ENCODE measurements at regions not wholly inside any gene's neighbourhood (a gene's known extent, or its start where the extent isn't known, plus 50 kb on each side); places are given as distances from the start of the nearest gene placed in this dataset.
"Not testable (repeated sequence)": the region's sequence is repeated elsewhere in the genome, so short reads cannot be mapped to it uniquely, and the experiment has no call there.

- DNase-seq (ENCODE audit: low spot score): no peak
Measured at GRCh38 chr3:11898611-11899325, 52.1 kb upstream of the TAMM41 start.

DNA sequence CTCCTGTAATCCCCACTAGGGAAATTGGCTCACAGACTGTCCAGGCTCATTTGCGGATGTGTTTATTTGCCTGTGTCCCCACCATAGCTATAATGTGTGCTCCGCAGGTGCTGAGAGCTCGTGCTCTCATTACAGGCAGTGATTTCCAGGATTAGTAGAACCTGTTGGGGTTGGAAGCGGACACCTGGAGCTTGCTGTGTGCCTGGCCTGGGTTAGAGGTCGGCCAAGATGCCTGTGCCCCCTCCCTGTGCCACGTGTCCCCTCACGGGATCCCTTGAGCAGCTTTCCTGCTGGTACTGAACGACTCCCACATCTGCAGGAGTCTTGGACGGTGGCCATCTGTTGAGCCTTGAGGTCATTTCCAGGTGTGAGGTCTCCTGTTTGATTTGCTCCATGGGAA is 52.7 kb upstream of the TAMM41 start:
- DNase-seq (ENCODE audit: low spot score): not testable (repeated sequence)

GRCh38 chr3:11899826-11900225 is 53.1 kb upstream of the TAMM41 start:
- no peak for DNase-seq (ENCODE audit: low spot score)

GRCh38 chr3:11900824-11901223 is 54.1 kb upstream of the TAMM41 start:
- DNase-seq (ENCODE audit: low spot score): no peak

DNA sequence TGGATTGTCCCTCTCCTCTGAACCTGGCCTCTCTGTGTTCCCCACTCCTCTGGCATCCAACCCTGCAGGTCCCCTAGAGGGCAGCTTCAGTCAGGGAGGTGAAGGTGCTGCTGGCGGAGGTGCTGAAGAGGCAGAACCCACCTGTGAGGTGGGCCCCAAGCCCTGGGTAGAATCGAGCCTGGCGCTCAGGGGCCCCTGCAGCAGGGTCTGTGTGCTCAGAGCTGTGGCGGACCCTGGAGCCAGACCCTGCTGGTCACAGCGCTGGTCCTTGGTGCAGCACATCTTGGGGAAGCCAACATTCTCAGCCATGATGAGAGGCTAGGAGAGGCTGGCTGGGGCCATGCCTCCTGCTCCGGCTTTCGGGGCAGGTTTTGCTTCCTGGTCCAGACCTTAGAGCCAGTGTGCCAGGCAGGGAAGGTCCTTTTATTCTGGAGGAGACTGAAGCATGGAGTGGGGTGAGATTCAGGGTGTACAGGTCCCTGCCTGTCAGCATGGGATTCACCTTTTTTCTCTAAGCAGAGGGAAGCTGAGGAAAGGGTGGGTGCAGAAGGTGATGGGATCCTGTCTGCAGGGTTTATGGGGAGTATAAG is 54.7 kb upstream of the TAMM41 start:
- no peak for DNase-seq (ENCODE audit: low spot score)

- no peak for DNase-seq (ENCODE audit: low spot score)
Measured at GRCh38 chr3:11903047-11903446, 56.4 kb upstream of the TAMM41 start.

DNA sequence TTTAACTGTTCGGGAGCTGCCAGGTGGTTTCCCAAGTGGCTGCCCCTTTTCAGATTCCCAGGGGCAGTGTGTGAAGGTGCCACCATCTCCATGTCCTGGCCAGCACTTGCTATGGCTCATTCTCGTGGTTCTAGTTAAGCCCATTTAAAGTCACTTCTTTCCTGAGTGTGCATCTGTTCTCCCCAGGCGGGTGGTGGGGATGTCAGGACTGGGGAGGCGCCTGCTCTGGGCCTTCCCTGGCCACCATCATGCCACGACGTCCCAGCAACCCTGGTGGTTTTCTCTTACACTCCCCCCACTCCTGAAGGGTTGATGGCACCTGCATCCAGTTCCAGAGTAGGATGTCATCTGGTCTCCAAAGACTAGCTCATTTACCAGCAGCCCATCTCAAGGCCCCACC is 56.8 kb upstream of the TAMM41 start:
- DNase-seq (ENCODE audit: low spot score): no peak

- DNase-seq (ENCODE audit: low spot score): no peak
Measured at GRCh38 chr3:11904157-11904556, 57.5 kb upstream of the TAMM41 start.

DNA sequence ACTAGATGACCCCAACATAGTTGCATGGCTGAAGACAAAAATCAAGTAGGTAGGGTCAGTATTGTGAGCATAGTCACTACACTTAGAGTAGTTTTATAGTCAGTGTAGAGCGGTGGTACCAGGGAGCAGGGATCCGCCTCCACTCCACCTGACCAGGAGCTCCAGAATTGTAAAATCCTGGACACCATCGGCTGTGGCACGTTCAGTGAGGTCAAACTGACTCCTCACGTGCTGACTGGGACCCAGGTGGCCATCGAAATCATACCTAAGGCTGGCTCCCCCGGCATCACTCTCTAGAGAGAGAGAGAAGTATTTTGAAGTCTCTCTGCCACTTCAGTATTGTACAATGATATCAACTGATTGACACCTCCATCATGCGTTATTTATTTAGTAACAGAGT is 59.7 kb upstream of the TAMM41 start:
- no peak for DNase-seq (ENCODE audit: low spot score)

- no peak for DNase-seq (ENCODE audit: low spot score)
Measured at GRCh38 chr3:11907667-11908660, 61.3 kb upstream of the TAMM41 start.

DNA sequence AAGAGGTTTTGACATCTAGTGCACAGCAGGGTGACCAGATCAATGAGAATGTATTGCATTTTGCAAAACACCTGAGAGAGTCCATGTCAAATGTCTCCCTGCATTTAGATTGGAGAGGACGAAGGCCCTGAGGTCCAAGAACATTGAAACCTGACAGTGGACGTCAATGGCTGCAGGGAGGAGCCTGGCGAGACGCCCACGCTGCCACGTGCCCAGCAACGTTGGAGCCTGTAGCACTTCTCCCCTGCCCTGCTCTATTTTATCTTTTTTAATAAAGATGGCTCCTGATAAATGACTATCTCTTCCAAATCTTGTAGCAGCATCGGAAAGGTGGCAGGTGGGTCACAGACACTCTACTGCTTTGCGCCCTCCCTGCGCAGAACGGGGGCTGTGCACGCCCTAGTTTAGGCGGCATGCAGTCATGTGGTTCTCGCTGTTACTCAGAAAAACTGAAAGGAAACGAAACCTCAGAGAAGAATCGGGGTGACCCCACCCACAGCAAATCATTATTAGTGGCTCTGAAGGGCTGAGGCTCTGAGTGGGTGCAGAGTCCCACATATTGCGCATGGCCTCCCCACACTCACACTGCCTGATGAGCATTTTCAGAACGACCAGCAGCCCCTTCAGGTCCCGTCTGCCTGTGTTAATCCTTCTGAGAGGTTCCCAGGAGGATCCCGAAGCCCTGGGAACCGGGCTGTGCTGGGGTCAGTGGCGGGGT is 62.5 kb upstream of the TAMM41 start:
- no peak for DNase-seq (ENCODE audit: low spot score)

DNA sequence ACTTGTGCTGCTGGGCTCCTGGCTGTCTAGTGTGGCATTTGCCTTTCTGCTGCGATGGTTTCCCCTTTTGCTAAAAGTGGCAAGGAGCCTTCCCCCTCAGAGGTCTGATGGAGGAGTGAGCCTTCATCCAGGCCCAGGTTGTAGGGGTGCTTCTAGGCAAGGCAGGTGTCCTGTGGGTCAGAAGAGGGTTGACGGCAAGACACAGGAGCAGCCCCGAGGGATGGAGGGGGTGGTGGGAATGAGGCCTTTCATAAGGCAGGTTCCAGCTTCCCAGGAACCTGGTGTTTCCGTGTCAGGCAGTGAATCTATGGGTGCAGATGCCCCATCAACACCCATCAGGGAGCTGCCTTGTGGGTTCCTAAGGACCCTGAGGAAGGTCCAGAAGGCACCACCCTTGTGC is 63.0 kb upstream of the TAMM41 start:
- no peak for DNase-seq (ENCODE audit: low spot score)

DNA sequence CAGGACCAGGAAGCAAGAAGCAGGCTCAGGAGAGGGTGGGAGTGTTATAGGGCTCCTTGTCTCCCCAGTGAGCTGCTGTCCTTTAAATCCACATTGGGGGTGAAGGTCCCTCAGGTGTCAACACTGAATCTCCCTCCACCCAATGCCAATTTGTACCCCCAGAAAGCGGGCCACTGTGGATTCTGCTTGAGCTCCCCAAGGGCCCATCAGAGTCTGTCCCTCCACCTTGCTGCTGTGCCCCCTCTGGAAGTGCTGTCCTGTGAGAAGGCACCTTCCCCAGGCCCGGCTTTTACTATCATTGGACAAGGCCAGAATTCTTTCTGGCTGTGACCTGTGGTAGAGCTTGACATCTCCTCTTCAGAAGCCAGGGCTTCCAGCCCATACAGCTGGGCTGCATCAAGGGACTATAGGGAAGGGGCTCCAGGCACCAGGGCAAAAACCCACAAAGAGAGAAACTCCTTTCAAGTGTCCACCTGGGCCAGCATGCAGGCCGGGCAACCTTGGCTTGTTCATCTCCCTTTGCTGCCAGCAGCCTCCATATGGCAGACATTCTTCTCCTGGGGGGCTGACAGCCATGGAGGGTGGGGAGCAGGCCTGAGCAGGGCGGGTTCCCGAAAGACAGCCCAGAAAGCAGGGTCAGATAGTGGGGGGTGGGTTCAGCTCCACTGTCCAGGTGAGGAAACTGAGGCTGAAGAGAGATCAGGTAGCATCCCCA is 63.7 kb upstream of the TAMM41 start:
- not testable (repeated sequence) for DNase-seq (ENCODE audit: low spot score)

DNA sequence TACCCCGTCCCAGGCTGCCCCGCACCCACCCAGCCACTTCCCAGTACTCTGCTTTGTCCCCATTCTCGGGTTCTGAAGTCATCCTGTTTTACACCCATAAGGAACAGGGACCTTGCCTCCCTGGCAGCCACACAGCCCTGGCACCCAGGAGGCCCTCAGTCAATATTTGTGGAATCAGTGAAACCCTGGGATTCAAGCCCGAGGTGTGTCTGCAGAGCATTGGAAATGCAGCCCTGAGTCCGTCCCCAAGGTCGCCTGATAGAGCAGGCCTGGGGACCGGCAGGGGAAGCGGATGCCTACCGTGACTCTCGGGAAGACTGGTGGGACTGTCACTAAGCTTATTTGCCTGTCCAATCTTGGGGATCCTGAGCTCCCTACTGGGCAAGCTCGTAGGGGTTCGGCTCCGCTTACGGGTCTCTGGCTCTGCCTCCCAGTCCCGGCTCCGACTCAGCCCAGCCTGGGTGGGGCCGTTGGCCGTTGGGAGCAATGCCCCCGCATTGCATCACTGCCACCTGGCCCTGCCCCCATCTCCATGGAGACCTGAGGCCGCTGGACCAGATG is 64.4 kb upstream of the TAMM41 start:
- no peak for DNase-seq (ENCODE audit: low spot score)

GRCh38 chr3:11911887-11912286 is 65.2 kb upstream of the TAMM41 start:
- not testable (repeated sequence) for DNase-seq (ENCODE audit: low spot score)

GRCh38 chr3:11913316-11913715 is 66.6 kb upstream of the TAMM41 start:
- DNase-seq (ENCODE audit: low spot score): no peak

- no peak for DNase-seq (ENCODE audit: low spot score)
Measured at GRCh38 chr3:11914041-11914440, 67.4 kb upstream of the TAMM41 start.

- no peak for DNase-seq (ENCODE audit: low spot score)
Measured at GRCh38 chr3:11914651-11915050, 68.0 kb upstream of the TAMM41 start.

DNA sequence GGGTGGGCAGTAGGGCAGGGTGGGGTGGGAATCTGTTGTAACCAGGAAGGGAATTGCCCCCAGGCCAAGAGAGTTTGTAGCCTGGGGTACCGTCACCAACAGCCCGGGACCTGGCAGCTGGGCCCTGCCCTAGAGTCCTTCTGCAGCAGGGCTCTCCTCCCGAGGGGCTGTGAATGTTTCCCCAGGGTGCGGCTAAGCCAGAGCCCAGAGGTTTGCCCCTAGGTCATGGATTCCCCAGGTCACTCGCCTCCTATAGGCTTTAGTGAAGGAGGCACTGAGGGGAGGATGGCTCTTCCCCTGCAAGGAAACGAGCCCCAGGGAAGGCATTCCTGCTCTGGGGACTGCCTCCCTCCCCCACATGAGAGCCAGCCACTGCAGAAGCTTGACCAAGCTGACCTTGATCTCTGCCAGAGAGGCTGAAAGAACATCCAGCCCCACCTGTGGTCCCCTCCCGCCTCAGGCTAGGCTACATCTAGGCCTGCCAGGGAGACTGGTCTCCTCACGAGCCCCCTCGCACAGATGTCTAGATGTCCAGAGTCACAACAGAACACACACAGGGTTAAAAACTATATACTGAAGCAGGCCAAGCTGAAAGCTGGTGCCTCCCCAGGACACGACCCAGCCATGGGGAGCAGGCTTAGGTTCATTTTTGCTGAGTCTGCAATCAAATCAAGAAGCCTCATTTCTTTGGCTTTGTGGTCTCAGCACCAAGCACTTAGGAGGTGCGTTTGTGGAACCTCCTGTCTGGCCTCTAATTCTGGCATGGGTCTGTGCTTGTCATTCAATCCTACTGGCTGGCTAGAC is 69.1 kb upstream of the TAMM41 start:
- no peak for DNase-seq (ENCODE audit: low spot score)

- DNase-seq (ENCODE audit: low spot score): not testable (repeated sequence)
Measured at GRCh38 chr3:11916425-11916762, 69.7 kb upstream of the TAMM41 start.
